ENCODE measurements at regions not wholly inside any gene's neighbourhood (a gene's known extent, or its start where the extent isn't known, plus 50 kb on each side); places are given as distances from the start of the nearest gene placed in this dataset.

GRCh38 chr16:6888531-6888930 is 444.1 kb upstream of the RBFOX1 start:
- no peak for TF ChIP-seq EZH2phosphoT487 (IDR thresholded peaks at IDR 0.05; ENCODE audit: borderline replicate concordance, low read depth, low read length)
- no peak for TF ChIP-seq CTCF (conservative IDR thresholded peaks at IDR 0.05; ENCODE audit: low read length)
